Endothelial cell of umbilical vein (primary cell): ENCODE measurements at regions not wholly inside any gene's neighbourhood (a gene's known extent, or its start where the extent isn't known, plus 50 kb on each side); places are given as distances from the start of the nearest gene placed in this dataset.

Experiments used
- CTCF ChIP-seq, 2 donors: IDR thresholded peaks; 1 replicate in 1 of 2; 2 replicates in 1 of 2; pipeline ENCODE4 v1.5.1; 2011; ENCODE audit warnings: low read length in 2 of 2, mild to moderate bottlenecking in 2 of 2, moderate library complexity in 2 of 2, control low read depth in 1 of 2, inconsistent platforms in 1 of 2, low read depth in 1 of 2; ENCODE audit not compliant: insufficient read depth in 1 of 2; ENCODE audit errors: extremely low read depth in 1 of 2
- EZH2 ChIP-seq: IDR thresholded peaks from 2 replicates; pipeline ENCODE4 v1.6.1; 2012; ENCODE audit warnings: borderline replicate concordance, low read depth, mild to moderate bottlenecking, moderate library complexity, low read length, inconsistent platforms; ENCODE audit not compliant: severe bottlenecking
- GATA2 ChIP-seq: IDR thresholded peaks from 2 replicates; pipeline ENCODE4 v1.7.0; 2011; ENCODE audit warnings: low read depth, mild to moderate bottlenecking, moderate library complexity, mixed read lengths, low read length; ENCODE audit not compliant: insufficient read length, insufficient read depth
- MAX ChIP-seq: IDR thresholded peaks from 2 replicates; pipeline ENCODE4 v1.6.1; 2011; ENCODE audit not compliant: insufficient read depth, insufficient read length
- POLR2A ChIP-seq: IDR thresholded peaks from 2 replicates; pipeline ENCODE4 v1.6.1; 2012; ENCODE audit warnings: low read depth, mild to moderate bottlenecking, control low read depth, low read length
- POLR2AphosphoS5 ChIP-seq: IDR thresholded peaks from 2 replicates; pipeline ENCODE4 v1.6.1; 2012; ENCODE audit warnings: low read depth, mild to moderate bottlenecking, control low read depth, low read length, moderate library complexity; ENCODE audit not compliant: insufficient read depth

GRCh38 chr2:122145856-122146255 is 390.4 kb downstream of the TSN start:
- no peak for TF ChIP-seq CTCF (IDR thresholded peaks at IDR 0.05; ENCODE audit: extremely low read depth in 1 of 2, insufficient read depth in 1 of 2, low read depth in 1 of 2, low read length in 2 of 2)
- no peak for TF ChIP-seq POLR2A
- TF ChIP-seq MAX, result no peak
- no peak for TF ChIP-seq EZH2
- TF ChIP-seq GATA2, result no peak
- no peak for TF ChIP-seq POLR2AphosphoS5
